ENCODE measurements at regions not wholly inside any gene's neighbourhood (a gene's known extent, or its start where the extent isn't known, plus 50 kb on each side); places are given as distances from the start of the nearest gene placed in this dataset.

DNA sequence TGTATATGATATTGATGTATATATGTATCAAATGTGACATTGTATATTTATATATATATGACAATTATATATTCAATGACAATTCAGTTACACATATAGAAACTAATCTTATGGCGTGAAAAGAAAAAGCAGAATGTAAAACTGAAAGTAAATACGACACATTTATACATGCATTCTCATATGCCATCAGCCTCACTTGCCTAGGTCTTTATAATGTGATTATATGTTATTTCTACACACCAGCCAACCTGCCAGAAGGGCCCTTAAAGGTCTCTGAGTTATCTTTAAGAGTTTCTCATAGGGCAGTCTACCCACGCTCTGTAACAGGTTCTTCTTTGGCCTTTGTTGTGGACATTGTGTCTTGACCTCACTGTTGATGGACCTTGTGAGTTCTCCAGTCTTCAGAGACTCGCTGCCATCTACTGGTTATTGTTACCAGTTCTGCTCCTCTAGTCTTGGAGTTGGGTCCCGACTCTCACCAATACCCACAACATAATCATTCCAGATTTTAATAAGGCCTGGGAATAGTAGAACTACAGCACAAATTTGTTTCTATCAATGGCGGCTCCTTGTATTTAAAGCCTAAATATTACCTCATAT, 371.5 kb upstream of the GOLIM4 start:
- 0 out of 2 replicates have a peak, but pooled peaks cover 4% of the 10 kb centered on the region for H3K9me2 ChIP-seq (ENCODE audit: insufficient read depth)
- H3K27ac Mint-ChIP-seq: no peak overlapping the region
- ATAC-seq (peak; percentile 93), DNase-seq (ENCODE audit: low spot score) (peak; percentile 76)
- no peaks in the 10 kb centered on the region for H3K4me1 ChIP-seq (ENCODE audit: insufficient read depth)
- H3K27ac ChIP-seq (ENCODE audit: low read depth): no peak overlapping the region
- H4K20me1 ChIP-seq (replicated peaks; ENCODE audit: insufficient read depth): no peaks in the 10 kb centered on the region
- no peaks in the 10 kb centered on the region for H3K27me3 Mint-ChIP-seq (ENCODE audit: insufficient read depth, low read depth, poor library complexity)
- TF ChIP-seq STAT1 (IDR thresholded peaks at IDR 0.05; ENCODE audit: unreplicated experiment) (no peak), CREB1 (CRISPR knock-in tag; IDR thresholded peaks at IDR 0.05; ENCODE audit: low read depth) (no peak), ZNF331 (CRISPR knock-in tag; IDR thresholded peaks at IDR 0.05; ENCODE audit: low read depth) (no peak), EZH2phosphoT487 (IDR thresholded peaks at IDR 0.05; ENCODE audit: unreplicated experiment) (no peak), ETS1 (IDR thresholded peaks at IDR 0.05) (no peak)
- TF ChIP-seq, protein P1, sequence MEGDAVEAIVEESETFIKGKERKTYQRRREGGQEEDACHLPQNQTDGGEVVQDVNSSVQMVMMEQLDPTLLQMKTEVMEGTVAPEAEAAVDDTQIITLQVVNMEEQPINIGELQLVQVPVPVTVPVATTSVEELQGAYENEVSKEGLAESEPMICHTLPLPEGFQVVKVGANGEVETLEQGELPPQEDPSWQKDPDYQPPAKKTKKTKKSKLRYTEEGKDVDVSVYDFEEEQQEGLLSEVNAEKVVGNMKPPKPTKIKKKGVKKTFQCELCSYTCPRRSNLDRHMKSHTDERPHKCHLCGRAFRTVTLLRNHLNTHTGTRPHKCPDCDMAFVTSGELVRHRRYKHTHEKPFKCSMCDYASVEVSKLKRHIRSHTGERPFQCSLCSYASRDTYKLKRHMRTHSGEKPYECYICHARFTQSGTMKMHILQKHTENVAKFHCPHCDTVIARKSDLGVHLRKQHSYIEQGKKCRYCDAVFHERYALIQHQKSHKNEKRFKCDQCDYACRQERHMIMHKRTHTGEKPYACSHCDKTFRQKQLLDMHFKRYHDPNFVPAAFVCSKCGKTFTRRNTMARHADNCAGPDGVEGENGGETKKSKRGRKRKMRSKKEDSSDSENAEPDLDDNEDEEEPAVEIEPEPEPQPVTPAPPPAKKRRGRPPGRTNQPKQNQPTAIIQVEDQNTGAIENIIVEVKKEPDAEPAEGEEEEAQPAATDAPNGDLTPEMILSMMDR (conservative IDR thresholded peaks at IDR 0.05; ENCODE audit: low read depth in 2 of 2): peak; percentile 67 to 86
- H3K36me3 ChIP-seq (ENCODE audit: insufficient read depth): no peaks in the 10 kb centered on the region
- H3K27me3 ChIP-seq (ENCODE audit: insufficient read depth): no peaks in the 10 kb centered on the region
- H3K79me2 ChIP-seq (replicated peaks; ENCODE audit: insufficient read depth): no peaks in the 10 kb centered on the region
- no peaks in the 10 kb centered on the region for H3F3A ChIP-seq (replicated peaks; ENCODE audit: low read depth)
- peaks cover 14% of the 10 kb centered on the region for H3K36me3 Mint-ChIP-seq (ENCODE audit: low read depth)
- no peak overlapping the region for H3K4me3 Mint-ChIP-seq
- H2AFZ ChIP-seq: no peak overlapping the region
- peaks cover 16% of the 10 kb centered on the region for H3K9me3 Mint-ChIP-seq
- no peak overlapping the region for H3K4me2 ChIP-seq
- peaks cover 10% of the 10 kb centered on the region; the same call in 2 of the 3 replicates for H3K4me1 Mint-ChIP-seq
- H3K4me3 ChIP-seq: no peak overlapping the region

GRCh38 chr3:168461793-168462192, 366.1 kb upstream of the GOLIM4 start:
- no peaks in the 10 kb centered on the region for H4K20me1 ChIP-seq (replicated peaks; ENCODE audit: insufficient read depth)
- no peak for ATAC-seq
- H3K27ac Mint-ChIP-seq: no peak overlapping the region
- peaks cover 5% of the 10 kb centered on the region for H3K4me1 Mint-ChIP-seq
- no peaks in the 10 kb centered on the region for H3K27me3 Mint-ChIP-seq (ENCODE audit: insufficient read depth, low read depth, poor library complexity)
- 0 out of 2 replicates have a peak, but pooled peaks cover 4% of the 10 kb centered on the region for H3K9me2 ChIP-seq (ENCODE audit: insufficient read depth)
- no peak overlapping the region for H3K4me3 ChIP-seq
- H3K36me3 Mint-ChIP-seq (ENCODE audit: low read depth): peaks cover 27% of the 10 kb centered on the region
- H3K4me2 ChIP-seq: no peak overlapping the region
- H3K9me3 Mint-ChIP-seq: peaks cover 26% of the 10 kb centered on the region
- H3K4me3 Mint-ChIP-seq: no peak overlapping the region
- no peak for DNase-seq (ENCODE audit: low spot score)
- no peaks in the 10 kb centered on the region for H3F3A ChIP-seq (replicated peaks; ENCODE audit: low read depth)
- H3K36me3 ChIP-seq (ENCODE audit: insufficient read depth): no peaks in the 10 kb centered on the region
- no peaks in the 10 kb centered on the region for H3K79me2 ChIP-seq (replicated peaks; ENCODE audit: insufficient read depth)
- H3K27ac ChIP-seq (ENCODE audit: low read depth): no peak overlapping the region
- no peaks in the 10 kb centered on the region for H3K27me3 ChIP-seq (ENCODE audit: insufficient read depth)
- no peak overlapping the region for H2AFZ ChIP-seq
- H3K4me1 ChIP-seq (ENCODE audit: insufficient read depth): no peaks in the 10 kb centered on the region
- TF ChIP-seq JUNB (IDR thresholded peaks at IDR 0.05; ENCODE audit: unreplicated experiment): no peak
- TF ChIP-seq, protein P2, sequence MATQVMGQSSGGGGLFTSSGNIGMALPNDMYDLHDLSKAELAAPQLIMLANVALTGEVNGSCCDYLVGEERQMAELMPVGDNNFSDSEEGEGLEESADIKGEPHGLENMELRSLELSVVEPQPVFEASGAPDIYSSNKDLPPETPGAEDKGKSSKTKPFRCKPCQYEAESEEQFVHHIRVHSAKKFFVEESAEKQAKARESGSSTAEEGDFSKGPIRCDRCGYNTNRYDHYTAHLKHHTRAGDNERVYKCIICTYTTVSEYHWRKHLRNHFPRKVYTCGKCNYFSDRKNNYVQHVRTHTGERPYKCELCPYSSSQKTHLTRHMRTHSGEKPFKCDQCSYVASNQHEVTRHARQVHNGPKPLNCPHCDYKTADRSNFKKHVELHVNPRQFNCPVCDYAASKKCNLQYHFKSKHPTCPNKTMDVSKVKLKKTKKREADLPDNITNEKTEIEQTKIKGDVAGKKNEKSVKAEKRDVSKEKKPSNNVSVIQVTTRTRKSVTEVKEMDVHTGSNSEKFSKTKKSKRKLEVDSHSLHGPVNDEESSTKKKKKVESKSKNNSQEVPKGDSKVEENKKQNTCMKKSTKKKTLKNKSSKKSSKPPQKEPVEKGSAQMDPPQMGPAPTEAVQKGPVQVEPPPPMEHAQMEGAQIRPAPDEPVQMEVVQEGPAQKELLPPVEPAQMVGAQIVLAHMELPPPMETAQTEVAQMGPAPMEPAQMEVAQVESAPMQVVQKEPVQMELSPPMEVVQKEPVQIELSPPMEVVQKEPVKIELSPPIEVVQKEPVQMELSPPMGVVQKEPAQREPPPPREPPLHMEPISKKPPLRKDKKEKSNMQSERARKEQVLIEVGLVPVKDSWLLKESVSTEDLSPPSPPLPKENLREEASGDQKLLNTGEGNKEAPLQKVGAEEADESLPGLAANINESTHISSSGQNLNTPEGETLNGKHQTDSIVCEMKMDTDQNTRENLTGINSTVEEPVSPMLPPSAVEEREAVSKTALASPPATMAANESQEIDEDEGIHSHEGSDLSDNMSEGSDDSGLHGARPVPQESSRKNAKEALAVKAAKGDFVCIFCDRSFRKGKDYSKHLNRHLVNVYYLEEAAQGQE (IDR thresholded peaks at IDR 0.05; ENCODE audit: unreplicated experiment): no peak
- TF ChIP-seq CREB1 (CRISPR knock-in tag; IDR thresholded peaks at IDR 0.05; ENCODE audit: low read depth): no peak
- TF ChIP-seq EZH2 (IDR thresholded peaks at IDR 0.05; ENCODE audit: low read depth, unreplicated experiment): no peak
- TF ChIP-seq, protein P1 (conservative IDR thresholded peaks at IDR 0.05; ENCODE audit: low read depth in 2 of 2): no peak
- TF ChIP-seq ZNF331 (CRISPR knock-in tag; IDR thresholded peaks at IDR 0.05; ENCODE audit: low read depth): no peak
- no peak for TF ChIP-seq NANOG (IDR thresholded peaks at IDR 0.05; ENCODE audit: borderline replicate concordance)
- TF ChIP-seq STAT1 (IDR thresholded peaks at IDR 0.05; ENCODE audit: unreplicated experiment): no peak

Measured in GM23338 (cell line).